GM12891 (cell line): ENCODE measurements at regions not wholly inside any gene's neighbourhood (a gene's known extent, or its start where the extent isn't known, plus 50 kb on each side); places are given as distances from the start of the nearest gene placed in this dataset.

Experiments
- PAX5 ChIP-seq: IDR thresholded peaks from 2 replicates; pipeline ENCODE4 v1.6.1; 2011; ENCODE audit warnings: low read length, moderate library complexity, mild to moderate bottlenecking; ENCODE audit not compliant: insufficient read depth, severe bottlenecking
- POLR2A ChIP-seq: IDR thresholded peaks from 2 replicates; pipeline ENCODE4 v1.6.1; 2011; ENCODE audit warnings: low read depth, low read length, control low read depth
- POLR2AphosphoS5 ChIP-seq: IDR thresholded peaks from 2 replicates; pipeline ENCODE4 v1.6.1; 2011; ENCODE audit warnings: low read depth, low read length, control low read depth
- POU2F2 ChIP-seq: IDR thresholded peaks from 2 replicates; pipeline ENCODE4 v1.6.1; 2011; ENCODE audit warnings: low read depth, mild to moderate bottlenecking, control low read depth, low read length, moderate library complexity
- SPI1 ChIP-seq: IDR thresholded peaks from 2 replicates; pipeline ENCODE4 v1.6.1; 2011; ENCODE audit warnings: low read depth, low read length, control low read depth
- TAF1 ChIP-seq: IDR thresholded peaks from 2 replicates; pipeline ENCODE4 v1.6.1; 2011; ENCODE audit warnings: low read depth, low read length, control low read depth

GRCh38 chr2:101563849-101564248 is 88.9 kb upstream of the RFX8 start:
- no peak for TF ChIP-seq TAF1
- TF ChIP-seq POLR2AphosphoS5 = no peak
- no peak for TF ChIP-seq POLR2A
- no peak for TF ChIP-seq SPI1
- TF ChIP-seq POU2F2 = no peak
- TF ChIP-seq PAX5 = no peak
